DMS 273 treated with DMSO at 0.1 percent for 48 hours (cell line): ENCODE measurements at regions not wholly inside any gene's neighbourhood (a gene's known extent, or its start where the extent isn't known, plus 50 kb on each side); places are given as distances from the start of the nearest gene placed in this dataset.
A peak's percentile ranks its signal among the peaks of the same experiment; 100 is the strongest.
"Not testable (repeated sequence)": the region's sequence is repeated elsewhere in the genome, so short reads cannot be mapped to it uniquely, and the experiment has no call there.

Experiments
- DNase-seq: peaks from one replicate; lab custom pipeline; 2025; lab: John Stamatoyannopoulos, UW

DNA sequence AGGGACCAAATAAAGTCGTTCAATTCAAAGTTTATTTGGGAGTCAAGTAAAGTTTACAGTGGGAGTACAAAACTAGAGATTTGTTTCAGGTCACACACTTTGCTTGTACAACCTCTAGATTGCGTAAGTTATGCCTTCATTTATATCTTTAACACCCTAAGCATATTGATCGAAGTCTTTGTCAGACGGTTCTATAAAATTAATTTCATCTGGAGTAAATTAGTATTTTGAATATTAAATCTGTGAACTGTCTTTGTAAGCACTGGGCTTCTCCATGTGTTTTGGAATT lies 119.7 kb downstream of the ACAA2 start:
- no peak for DNase-seq

DNA sequence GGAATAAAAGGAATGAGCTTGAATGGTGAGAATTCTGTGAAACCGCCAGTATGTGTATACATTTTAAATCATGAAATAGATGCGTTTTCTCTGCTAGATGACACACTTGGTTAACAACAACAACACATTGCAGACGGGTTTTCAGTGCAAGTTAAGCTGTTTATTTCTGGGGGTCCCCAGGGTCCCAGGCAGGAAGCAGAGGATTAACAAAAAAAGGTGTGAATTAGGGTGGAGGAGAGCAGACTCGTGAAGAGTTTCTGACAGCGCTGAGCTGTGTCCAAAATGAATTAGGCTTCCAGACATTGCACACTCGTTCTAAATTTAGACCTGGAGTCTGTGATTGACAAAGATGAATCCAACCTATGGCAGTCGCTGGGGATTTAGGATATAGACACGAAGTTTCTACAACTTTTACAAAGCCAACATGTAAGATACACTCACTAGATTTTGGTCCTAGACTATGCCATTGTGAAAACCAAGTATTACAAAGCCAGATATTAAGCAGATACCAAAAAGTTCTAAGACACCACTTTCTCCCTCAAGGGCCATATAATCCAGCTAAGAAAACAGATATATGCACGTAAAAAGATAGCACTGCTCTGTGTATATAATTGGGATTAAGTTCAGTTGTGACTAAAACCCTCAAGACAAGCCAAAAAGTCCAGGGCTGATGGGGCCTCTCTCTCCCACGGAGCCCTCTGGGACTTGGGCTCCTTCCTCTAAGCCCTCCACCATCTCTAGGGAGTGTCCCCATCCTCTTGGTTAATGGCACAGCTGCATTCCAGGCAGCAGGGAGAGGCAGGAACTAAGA lies 120.2 kb downstream of the ACAA2 start:
- DNase-seq = no peak

GRCh38 chr18:49691177-49691608 lies 122.1 kb downstream of the ACAA2 start:
- no peak for DNase-seq

GRCh38 chr18:49690312-49690711 lies 123.0 kb downstream of the ACAA2 start:
- DNase-seq = no peak

DNA sequence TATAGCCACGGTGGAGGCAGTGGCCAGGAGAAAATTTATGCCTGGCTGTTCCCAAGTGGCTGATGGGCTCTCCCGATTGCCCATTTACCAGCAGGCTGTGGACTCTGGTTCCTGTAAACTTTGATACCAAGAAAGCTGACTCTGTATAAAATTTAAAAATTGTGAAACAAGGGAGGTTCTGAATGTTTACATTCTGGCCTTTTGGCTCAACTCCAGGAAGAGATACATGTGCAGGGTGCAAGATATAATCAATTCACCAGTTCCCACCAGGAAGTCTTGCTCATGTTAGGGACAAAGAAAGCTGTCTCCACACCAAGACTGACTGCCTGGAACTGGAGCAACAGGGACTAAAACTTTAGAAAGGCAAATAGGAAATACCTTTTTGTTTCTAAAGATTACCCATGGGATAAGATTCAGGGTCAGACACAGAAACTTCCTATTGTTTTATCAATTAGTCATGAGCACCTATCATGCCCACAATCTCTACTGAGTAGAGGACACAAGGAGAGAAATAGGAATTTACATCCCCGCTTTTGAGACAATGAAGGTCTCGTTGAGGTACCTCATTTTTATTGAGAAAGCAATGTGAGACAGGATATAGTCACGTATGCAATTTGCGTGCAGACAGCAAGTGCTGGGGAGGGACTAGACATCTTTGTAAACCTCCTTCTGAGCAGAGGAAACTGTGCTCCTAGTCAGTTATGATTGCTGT lies 123.5 kb downstream of the LIPG start:
- DNase-seq = no peak

- DNase-seq = not testable (repeated sequence)
Observed at GRCh38 chr18:49682803-49683190, 120.9 kb downstream of the LIPG start.

- DNase-seq = no peak
Observed at GRCh38 chr18:49682173-49682802, 120.4 kb downstream of the LIPG start.

DNA sequence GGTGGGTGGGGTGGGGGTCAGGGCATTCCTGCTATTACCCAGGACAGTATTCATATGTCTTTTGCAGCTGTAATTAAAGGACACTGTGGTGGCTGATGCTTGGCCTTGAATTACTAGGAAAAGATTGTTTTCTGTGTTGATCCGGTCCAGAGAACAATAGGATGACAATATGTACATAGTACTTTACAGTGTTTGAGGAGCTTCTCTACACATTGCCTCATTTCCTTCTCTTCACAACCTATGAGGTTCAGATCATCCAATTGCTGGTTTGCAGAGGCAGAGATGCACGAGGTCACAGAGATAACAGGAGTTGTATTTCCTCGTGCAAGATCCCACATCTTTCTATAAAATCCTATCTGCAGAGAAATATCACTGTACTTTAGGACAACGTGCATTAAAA lies 119.5 kb downstream of the LIPG start:
- DNase-seq = no peak

GRCh38 chr18:49678440-49678839 lies 116.6 kb downstream of the LIPG start:
- DNase-seq = no peak

- peak; percentile 25 for DNase-seq
Observed at GRCh38 chr18:49677762-49678413, 116.0 kb downstream of the LIPG start.

GRCh38 chr18:49677081-49677480 lies 115.2 kb downstream of the LIPG start:
- DNase-seq = no peak

- DNase-seq = peak; percentile 9
Observed at GRCh38 chr18:49673281-49673680, 111.4 kb downstream of the LIPG start.

- DNase-seq = no peak
Observed at GRCh38 chr18:49672853-49673252, 111.0 kb downstream of the LIPG start.

- DNase-seq = no peak
Observed at GRCh38 chr18:49669403-49669802, 107.5 kb downstream of the LIPG start.

GRCh38 chr18:49668574-49669275 lies 106.9 kb downstream of the LIPG start:
- peak; percentile 14 for DNase-seq

- no peak for DNase-seq
Observed at GRCh38 chr18:49667462-49667861, 105.6 kb downstream of the LIPG start.

- DNase-seq = no peak
Observed at GRCh38 chr18:49666045-49666775, 104.4 kb downstream of the LIPG start.

DNA sequence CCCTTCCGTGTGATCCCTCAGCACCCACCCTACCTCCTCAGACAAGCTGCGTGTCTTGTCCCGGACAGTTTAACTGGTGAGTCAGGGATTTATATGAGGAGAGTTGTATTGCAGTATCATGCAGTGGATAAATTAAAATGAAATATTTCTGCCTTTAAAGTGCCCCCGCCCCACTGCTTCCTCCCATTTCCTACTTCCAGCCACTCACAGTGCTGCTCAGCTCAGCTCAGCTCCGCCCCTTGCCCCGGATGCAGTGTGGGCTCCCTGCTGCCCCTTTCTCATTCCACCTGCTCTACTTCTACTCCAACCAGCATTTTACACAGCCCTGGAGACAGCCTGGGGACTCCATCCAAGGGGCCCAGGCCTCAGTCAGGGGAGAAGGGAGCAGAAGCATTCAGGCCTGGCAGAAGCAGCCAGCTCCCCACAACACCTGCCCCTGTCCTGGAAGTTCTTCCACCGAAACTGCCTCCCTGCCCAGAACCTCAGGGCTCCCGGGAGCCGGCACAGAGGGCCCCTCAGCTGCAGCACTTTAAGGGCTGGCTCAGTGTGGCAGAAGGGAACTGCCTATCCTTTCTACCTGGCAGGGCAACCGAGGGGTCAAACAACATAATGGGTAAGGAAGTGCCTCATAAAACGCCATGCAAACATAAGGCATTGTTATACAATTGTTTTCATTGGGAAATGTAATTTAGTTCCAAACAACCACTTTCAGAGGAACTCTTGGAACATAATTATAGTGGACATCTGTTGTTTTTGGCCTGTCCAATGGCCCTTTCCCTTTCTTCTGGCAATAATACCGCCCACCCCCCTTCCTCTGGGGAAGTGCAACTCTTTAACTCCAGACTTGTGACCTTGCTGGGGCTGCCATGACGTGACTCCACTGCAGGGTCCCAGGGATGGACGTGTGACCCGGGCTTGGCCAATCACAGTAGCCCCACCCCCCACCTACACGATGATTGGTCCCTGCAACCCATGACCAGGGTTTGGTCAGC lies 102.3 kb downstream of the LIPG start:
- DNase-seq = peak; percentile 71

DNA sequence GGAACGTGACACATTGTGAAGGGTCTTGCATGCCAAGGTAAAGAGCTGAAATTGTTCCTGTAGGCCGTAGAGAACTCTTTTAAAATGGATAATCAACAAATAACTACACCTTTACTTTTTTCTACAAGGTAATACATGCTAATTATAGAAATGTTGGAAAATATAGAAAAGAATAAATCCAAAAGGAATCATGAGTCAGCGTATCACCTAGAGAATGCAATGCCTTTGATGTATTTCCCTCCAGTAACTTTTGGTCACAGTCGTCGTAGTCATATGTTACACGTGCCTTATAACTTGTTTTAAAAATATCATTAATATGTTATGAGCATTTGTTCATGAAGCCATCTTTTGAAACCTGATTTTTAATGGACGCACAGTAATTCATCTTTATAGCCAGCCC lies 100.6 kb downstream of the LIPG start:
- no peak for DNase-seq

GRCh38 chr18:49658823-49659404 lies 97.1 kb downstream of the LIPG start:
- no peak for DNase-seq
